Endothelial cell (in vitro differentiated cells): ENCODE measurements at regions not wholly inside any gene's neighbourhood (a gene's known extent, or its start where the extent isn't known, plus 50 kb on each side); places are given as distances from the start of the nearest gene placed in this dataset.

Source experiments
- DNase-seq: peaks from one replicate; pipeline ENCODE4 v3.0.0; 2021; ENCODE audit warnings: low spot score
- H3K27ac Mint-ChIP-seq: one replicate; pipeline ENCODE4 v1.8.0; 2021; ENCODE audit warnings: mixed read lengths, inconsistent platforms; ENCODE audit not compliant: unreplicated experiment
- H3K27me3 Mint-ChIP-seq: one replicate; pipeline ENCODE4 v1.8.0; 2021; ENCODE audit warnings: mild to moderate bottlenecking, moderate library complexity, mixed read lengths, inconsistent platforms; ENCODE audit not compliant: unreplicated experiment
- H3K36me3 Mint-ChIP-seq: one replicate; pipeline ENCODE4 v1.8.0; 2021; ENCODE audit warnings: mild to moderate bottlenecking, low read depth, mixed read lengths, inconsistent platforms; ENCODE audit not compliant: unreplicated experiment
- H3K4me1 Mint-ChIP-seq: one replicate; pipeline ENCODE4 v1.8.0; 2021; ENCODE audit warnings: mild to moderate bottlenecking, mixed read lengths, inconsistent platforms; ENCODE audit not compliant: unreplicated experiment
- H3K4me3 Mint-ChIP-seq: one replicate; pipeline ENCODE4 v1.8.0; 2021; ENCODE audit warnings: mild to moderate bottlenecking, mixed read lengths, inconsistent platforms; ENCODE audit not compliant: unreplicated experiment
- H3K9me3 Mint-ChIP-seq: one replicate; pipeline ENCODE4 v1.8.0; 2021; ENCODE audit warnings: mixed read lengths, inconsistent platforms; ENCODE audit not compliant: unreplicated experiment
- CTCF ChIP-seq: fragments of 200-600 bp; sonication (generic); IDR thresholded peaks from one replicate; pipeline ENCODE4 v1.5.0; 2021; ENCODE audit warnings: antibody characterized with exemption; ENCODE audit not compliant: unreplicated experiment

- Mint-ChIP-seq H3K27me3 (no peaks in the 10 kb centered on the region), H3K36me3 (peaks cover 5% of the 10 kb centered on the region), H3K9me3 (no peaks in the 10 kb centered on the region), H3K27ac (no peak overlapping the region), H3K4me3 (no peak overlapping the region), H3K4me1 (no peaks in the 10 kb centered on the region)
- DNase-seq, result no peak
- no peak for TF ChIP-seq CTCF
Measured at GRCh38 chr7:12761111-12761510, 73.7 kb downstream of the ARL4A start.

- no peak overlapping the region for H3K27ac Mint-ChIP-seq
- DNase-seq, result no peak
- no peaks in the 10 kb centered on the region for H3K9me3 Mint-ChIP-seq
- no peak for TF ChIP-seq CTCF
- peaks cover 5% of the 10 kb centered on the region for H3K36me3 Mint-ChIP-seq
- no peaks in the 10 kb centered on the region for H3K4me1 Mint-ChIP-seq
- no peaks in the 10 kb centered on the region for H3K27me3 Mint-ChIP-seq
- no peak overlapping the region for H3K4me3 Mint-ChIP-seq
Measured at GRCh38 chr7:12761691-12762090, 74.3 kb downstream of the ARL4A start.

- Mint-ChIP-seq H3K4me1 (no peaks in the 10 kb centered on the region), H3K36me3 (peaks cover 5% of the 10 kb centered on the region), H3K27me3 (no peaks in the 10 kb centered on the region), H3K4me3 (no peak overlapping the region), H3K27ac (no peak overlapping the region), H3K9me3 (no peaks in the 10 kb centered on the region)
- no peak for DNase-seq
- no peak for TF ChIP-seq CTCF
Measured at GRCh38 chr7:12764458-12764891, 77.0 kb downstream of the ARL4A start.

- DNase-seq, result no peak
- Mint-ChIP-seq H3K36me3 (no peaks in the 10 kb centered on the region), H3K4me1 (no peaks in the 10 kb centered on the region), H3K9me3 (no peaks in the 10 kb centered on the region), H3K4me3 (no peak overlapping the region), H3K27ac (no peak overlapping the region), H3K27me3 (no peaks in the 10 kb centered on the region)
- TF ChIP-seq CTCF, result no peak
Measured at GRCh38 chr7:12765431-12766100, 78.1 kb downstream of the ARL4A start.

- TF ChIP-seq CTCF, result no peak
- Mint-ChIP-seq H3K4me1 (no peaks in the 10 kb centered on the region), H3K27me3 (no peaks in the 10 kb centered on the region), H3K27ac (no peak overlapping the region), H3K36me3 (no peaks in the 10 kb centered on the region), H3K9me3 (no peaks in the 10 kb centered on the region), H3K4me3 (no peak overlapping the region)
- DNase-seq, result no peak
Measured at GRCh38 chr7:12766416-12766815, 79.0 kb downstream of the ARL4A start.
